NB4 (cell line): ENCODE measurements at regions not wholly inside any gene's neighbourhood (a gene's known extent, or its start where the extent isn't known, plus 50 kb on each side); places are given as distances from the start of the nearest gene placed in this dataset.

ENCODE experiments used
- CTCF ChIP-seq: IDR thresholded peaks from one replicate; pipeline ENCODE4 v1.5.1; 2012; ENCODE audit warnings: low read depth, low read length
- MAX ChIP-seq: IDR thresholded peaks from 2 replicates; pipeline ENCODE4 v1.6.1; 2011; ENCODE audit warnings: low read depth, low read length
- MYC ChIP-seq: IDR thresholded peaks from 2 replicates; pipeline ENCODE4 v1.6.1; 2011; ENCODE audit warnings: low read depth, low read length
- POLR2A ChIP-seq: IDR thresholded peaks from 2 replicates; pipeline ENCODE4 v1.6.1; 2011; ENCODE audit warnings: mild to moderate bottlenecking; ENCODE audit not compliant: insufficient read length; ENCODE audit errors: extremely low read depth

GRCh38 chr2:52144590-52144989 lies 1112.7 kb upstream of the NRXN1 start:
- TF ChIP-seq CTCF: no peak
- TF ChIP-seq POLR2A: no peak
- TF ChIP-seq MAX: no peak
- no peak for TF ChIP-seq MYC
